A673 (cell line): ENCODE measurements at regions not wholly inside any gene's neighbourhood (a gene's known extent, or its start where the extent isn't known, plus 50 kb on each side); places are given as distances from the start of the nearest gene placed in this dataset.

Experiments used
- EZH2 ChIP-seq: fragments of 200-600 bp; sonication (generic); IDR thresholded peaks from 2 replicates; pipeline ENCODE4 v1.6.1; 2017; ENCODE audit warnings: borderline replicate concordance, low read depth, mild to moderate bottlenecking, mixed read lengths, antibody characterized with exemption, low read length; ENCODE audit not compliant: poor library complexity, severe bottlenecking
- TF ChIP-seq, protein P1 (sequence below): fragments of 300-800, 200-600 bp; sonication (generic); conservative IDR thresholded peaks from 2 replicates; pipeline ENCODE4 v1.5.1; 2017; ENCODE audit warnings: low read depth, mild to moderate bottlenecking, antibody characterized with exemption, low read length, moderate library complexity, mixed read lengths

GRCh38 chr12:66032739-66033138 lies 97.8 kb downstream of the LLPH start:
- TF ChIP-seq, protein P1, sequence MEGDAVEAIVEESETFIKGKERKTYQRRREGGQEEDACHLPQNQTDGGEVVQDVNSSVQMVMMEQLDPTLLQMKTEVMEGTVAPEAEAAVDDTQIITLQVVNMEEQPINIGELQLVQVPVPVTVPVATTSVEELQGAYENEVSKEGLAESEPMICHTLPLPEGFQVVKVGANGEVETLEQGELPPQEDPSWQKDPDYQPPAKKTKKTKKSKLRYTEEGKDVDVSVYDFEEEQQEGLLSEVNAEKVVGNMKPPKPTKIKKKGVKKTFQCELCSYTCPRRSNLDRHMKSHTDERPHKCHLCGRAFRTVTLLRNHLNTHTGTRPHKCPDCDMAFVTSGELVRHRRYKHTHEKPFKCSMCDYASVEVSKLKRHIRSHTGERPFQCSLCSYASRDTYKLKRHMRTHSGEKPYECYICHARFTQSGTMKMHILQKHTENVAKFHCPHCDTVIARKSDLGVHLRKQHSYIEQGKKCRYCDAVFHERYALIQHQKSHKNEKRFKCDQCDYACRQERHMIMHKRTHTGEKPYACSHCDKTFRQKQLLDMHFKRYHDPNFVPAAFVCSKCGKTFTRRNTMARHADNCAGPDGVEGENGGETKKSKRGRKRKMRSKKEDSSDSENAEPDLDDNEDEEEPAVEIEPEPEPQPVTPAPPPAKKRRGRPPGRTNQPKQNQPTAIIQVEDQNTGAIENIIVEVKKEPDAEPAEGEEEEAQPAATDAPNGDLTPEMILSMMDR, result no peak
- no peak for TF ChIP-seq EZH2
